NCI-H2196 (cell line): ENCODE measurements at regions not wholly inside any gene's neighbourhood (a gene's known extent, or its start where the extent isn't known, plus 50 kb on each side); places are given as distances from the start of the nearest gene placed in this dataset.

Source experiments
- DNase-seq: peaks from one replicate; lab custom pipeline; 2025; ENCODE audit not compliant: unreplicated experiment; lab: John Stamatoyannopoulos, UW

DNA sequence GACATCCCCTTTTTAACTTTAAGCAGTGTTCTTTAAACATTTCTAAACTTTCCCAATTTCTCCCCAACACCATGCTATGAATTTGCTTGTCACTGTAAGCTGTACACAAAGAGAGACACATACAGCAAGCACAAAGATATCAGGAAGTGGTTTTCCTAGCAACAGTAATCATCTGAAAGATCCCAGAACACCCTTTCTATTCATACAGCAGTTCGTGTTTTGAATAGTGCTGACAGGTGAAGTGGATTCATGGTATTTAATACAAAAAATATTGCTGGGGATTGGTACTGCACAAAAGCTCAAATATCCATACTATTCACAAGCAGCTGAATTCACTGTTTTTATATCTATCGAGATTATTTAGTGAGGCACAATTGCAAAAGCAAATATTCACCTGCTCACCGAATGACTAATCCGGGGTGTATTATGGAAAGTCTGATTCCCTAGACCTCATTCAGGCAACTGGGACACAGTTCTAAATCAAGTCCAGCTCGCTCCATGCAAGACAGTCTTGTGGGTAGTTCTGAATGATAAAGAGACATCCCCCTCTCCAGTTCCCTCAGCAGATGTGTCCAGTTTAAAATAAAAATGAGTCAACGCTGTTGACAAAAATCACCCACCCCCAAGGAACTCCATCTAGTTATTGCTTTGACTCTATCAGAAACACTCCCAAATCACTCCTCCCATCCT lies 107.1 kb upstream of the TSHZ2 start:
- no peak for DNase-seq

DNA sequence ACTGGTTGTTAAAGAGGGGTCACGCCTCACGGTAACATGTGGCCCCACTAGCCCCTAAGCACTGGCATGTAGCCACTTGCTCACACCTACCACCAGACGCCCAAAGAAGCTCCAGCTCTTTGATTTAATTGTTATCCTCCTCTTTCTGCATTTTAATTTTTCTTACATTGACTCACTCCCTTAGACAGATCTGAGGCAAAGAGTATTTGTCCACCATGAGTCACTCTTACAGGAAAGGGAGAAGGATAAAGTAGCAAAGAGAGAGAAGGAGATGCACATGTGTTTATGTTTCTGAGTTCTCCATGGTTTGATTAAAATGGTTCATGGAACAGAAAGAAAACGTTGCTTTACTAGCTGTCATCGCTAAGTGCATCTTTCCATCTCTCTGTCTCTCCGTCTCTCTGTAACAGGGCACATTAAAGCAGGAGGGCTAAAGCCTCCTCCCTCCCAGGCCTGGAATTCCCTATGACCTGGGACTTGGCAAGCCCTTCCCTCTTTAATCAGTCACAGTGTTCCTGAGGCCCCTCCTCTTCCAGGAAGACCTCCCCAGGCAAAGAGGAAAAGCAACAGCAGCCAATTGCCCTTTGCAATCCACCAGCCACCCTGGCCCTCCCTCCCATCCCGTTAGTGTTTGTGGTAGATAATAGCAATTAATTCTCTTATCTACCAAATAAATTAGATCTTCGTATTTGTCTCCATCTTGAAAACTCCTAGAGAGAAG lies 112.8 kb upstream of the TSHZ2 start:
- no peak for DNase-seq

- peak; percentile 12 for DNase-seq
Measured at GRCh38 chr20:52852714-52853113, 119.4 kb upstream of the TSHZ2 start.

DNA sequence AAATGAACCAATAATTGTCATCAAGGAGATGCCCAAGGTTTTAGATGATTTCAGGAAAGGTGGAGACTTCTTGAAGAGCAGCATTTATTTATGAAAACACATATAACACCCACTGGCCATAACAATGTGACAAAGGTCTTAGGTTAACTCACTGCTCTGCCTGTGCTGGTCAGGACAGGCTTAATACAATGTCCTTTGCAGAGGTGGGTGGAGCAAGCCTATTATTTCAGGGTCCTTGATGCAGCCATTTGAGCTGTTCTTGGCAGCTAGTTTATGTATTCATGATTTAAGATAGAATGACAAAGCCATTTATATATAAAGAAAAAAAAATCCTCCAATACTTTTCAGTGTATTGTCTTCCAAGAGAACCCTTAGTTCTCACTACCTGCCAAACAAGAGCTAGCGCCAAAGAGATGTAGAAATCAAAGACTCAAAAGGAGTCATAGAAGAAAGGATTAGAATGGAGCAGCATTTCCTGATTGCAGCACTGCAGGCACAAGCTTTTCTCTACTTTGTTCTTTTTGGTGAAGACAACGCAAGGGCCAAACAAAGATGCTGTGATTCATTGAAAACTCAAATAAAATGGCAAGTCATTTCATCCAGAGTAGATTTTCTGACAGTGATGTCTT lies 124.3 kb upstream of the TSHZ2 start:
- DNase-seq: peak; percentile 19

DNA sequence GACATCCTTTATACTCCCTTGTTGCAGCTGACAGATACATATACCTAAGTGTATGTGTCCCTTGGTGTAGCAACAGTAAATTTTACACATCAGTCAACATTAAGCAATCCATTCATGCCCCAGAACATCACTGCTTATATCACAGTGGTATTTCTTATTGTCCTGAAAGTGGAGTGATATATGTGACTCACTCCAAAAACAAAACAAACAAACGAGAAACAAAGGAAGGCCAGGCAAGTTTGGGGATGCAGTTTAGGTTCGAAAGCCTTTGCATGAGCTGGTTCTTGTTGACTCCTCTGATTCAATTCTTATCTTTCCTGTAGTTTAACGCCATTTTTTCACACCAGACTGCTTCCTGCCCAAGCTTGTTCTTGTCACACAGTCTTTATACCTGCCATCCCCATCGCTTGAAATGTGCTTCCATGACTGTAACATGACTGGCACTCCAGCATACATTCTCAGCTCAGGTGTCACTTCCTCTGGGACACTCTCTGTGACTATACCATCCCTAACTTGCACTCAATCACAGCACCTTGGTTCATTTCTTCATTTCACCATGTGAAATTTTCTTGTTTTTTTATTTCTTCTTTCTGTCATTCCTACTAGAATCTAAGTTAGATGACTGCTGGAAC lies 125.0 kb upstream of the TSHZ2 start:
- DNase-seq: no peak

DNA sequence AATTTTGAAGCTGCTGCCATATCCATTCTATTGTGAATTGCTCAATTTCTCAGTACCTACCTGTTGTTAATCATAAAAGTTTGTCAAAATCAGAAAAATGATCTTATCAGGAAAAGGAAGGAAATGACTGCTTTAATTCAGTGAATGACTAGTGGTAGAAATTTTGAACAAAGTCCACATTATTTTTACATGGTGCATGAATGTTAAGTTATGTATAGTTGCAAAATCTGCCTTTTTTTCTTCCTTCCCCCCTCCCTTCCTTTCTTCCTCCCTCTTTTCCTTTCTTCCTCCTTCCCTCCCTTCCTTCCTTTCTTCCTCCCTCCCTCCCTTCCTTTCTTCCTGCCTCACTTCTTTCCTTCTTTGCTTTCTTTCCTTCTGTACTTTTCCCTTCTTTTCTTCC lies 127.1 kb upstream of the TSHZ2 start:
- DNase-seq: no peak

DNA sequence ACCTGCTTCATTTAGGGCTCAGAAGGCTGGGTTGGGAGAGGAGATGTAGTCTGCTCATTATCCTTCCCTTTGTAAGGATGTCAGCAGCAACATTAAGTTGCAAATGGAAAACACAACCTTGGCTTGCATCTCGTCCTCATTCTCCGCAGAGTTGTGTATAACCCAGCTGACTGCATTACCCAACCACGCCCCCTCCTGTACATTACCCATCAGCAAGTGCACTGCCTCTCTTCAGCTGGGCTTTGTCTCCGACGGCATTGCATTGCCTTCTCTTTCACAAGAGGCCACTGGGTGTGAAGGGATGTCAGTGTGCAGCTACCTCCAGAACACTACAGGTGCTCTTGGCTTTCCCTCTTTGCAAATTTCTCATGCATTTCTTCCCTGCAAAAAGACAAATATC lies 128.7 kb upstream of the TSHZ2 start:
- no peak for DNase-seq

DNA sequence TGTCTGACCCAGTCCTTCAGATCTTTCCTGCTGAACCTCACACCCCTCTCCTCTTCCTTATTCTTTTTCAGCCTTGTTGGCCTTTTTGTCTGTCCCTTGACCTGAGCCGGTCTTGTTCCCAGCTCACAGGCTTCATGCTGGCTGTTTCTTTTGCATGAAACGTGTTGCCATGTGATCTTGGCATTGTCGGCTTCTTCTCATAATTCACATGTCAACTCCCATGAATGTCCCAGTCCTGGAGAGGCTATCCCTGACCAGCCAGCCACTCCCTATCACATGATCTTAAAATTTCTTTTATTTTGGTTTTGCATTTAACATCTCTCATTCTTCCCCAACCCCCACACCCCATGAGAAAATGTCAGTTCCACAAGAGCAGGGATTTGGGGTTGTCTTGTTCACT lies 131.2 kb upstream of the TSHZ2 start:
- DNase-seq: no peak

DNA sequence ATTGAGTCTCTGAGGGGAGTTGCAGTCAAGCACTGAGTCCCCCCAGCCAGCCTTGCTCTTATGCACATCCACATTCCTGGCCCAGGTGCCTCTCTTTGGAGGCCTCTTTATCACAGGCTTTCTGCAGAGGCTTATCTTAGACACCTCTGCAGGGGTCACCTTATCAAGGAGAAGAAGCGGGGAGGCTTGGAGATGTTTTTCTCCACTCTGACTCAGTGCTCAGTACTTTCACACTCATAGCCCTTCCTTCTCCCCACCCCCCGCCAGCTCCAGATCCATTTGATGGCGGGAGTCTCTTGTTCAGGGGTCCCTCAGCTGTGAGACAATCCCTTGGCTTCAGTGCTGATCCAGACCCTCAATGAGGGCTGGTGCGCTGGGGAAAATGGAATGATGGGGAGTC lies 132.1 kb upstream of the TSHZ2 start:
- DNase-seq: no peak

DNA sequence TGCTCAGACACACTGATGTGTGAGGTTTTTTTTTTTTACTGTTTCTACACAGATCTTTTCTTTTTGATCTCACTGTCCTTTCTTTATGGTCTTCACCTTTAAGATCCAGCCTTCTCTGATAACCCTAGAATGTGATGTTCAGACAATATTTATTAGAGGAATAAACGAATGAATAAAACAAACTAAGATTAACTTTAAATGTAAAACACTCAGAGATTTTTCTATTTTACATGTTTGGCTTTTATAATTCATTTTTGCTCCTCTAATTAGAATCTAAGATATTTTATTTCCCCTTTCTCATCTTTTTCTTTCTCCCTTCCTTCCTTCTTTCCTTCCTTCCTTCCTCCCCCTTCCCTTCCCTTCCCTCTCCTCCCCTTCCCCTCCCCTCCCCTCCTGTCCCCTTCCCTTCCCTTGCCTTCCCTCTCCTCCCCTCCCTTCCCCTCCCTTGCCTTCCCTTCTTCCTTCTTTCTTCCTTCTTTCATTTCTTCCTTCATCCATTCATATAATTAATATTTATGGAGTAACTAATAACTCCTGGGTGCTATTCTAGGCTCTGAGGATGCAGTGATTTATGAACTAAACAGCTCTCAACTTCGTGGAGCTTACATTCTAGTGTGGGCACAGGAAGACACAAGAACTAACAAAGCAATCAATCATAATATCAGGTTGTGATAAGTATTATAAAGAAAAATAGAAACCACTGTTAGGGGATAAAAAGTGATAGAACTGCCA lies 133.5 kb upstream of the TSHZ2 start:
- no peak for DNase-seq

DNA sequence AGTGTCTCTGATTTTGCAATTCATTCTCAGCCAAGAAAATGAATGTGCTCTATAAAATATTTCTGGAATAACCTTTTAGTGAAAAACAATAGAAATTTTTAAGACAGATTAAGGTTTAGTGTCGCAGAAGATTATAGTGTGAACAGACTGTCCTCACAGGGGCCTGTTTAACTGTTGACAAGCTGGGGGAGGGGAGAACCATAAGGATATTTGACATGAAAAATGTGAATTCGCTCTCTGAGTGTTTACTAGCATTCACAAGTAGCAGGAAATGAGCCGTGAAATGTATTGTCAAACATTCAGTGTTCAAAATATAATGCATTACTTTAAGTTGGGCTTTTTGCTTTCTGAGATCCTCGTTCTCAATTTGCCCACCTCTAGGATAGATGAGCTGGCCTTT lies 134.8 kb upstream of the TSHZ2 start:
- DNase-seq: no peak

DNA sequence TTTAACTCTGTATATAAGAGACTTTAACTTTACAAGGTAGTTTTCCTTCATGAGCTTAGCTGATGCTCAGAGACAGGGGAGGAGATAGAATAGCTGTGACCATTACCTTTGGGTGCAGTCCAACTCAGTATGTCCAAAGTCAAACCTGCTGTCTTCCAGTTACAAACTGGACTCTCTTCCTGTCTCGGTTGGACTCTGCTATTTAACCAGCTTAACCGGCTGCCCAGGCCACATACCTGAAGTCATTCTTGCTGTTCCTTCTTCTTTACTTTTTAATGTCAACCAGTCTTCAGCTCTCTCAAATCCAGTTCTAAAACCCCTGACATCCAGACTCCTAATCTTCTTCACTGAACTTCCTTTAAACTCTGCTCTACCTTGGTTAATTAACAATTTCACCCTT lies 138.3 kb upstream of the TSHZ2 start:
- DNase-seq: no peak

- no peak for DNase-seq
Measured at GRCh38 chr20:52832151-52832774, 139.9 kb upstream of the TSHZ2 start.

DNA sequence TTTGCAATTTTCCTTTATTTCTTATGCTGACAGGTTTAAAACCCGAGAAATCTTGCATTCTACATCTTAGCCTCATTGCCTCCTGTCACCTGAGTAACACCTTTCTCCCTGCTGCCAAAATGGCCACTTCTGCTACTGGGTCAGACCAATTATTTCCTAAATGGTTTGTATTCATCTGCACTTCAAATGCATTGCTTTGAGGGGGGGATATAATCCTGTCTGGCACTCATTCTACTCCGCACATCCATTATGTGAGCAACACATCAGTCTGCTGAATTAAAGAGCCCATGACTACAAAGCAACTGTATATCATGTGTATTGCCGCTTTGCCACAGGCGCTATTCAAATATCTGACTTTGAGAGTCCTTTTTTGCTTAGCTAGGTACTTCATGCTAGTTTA lies 141.6 kb upstream of the TSHZ2 start:
- DNase-seq: no peak

- no peak for DNase-seq
Measured at GRCh38 chr20:52829111-52829510, 143.0 kb upstream of the TSHZ2 start.

GRCh38 chr20:52828199-52828598 lies 144.0 kb upstream of the TSHZ2 start:
- DNase-seq: no peak

DNA sequence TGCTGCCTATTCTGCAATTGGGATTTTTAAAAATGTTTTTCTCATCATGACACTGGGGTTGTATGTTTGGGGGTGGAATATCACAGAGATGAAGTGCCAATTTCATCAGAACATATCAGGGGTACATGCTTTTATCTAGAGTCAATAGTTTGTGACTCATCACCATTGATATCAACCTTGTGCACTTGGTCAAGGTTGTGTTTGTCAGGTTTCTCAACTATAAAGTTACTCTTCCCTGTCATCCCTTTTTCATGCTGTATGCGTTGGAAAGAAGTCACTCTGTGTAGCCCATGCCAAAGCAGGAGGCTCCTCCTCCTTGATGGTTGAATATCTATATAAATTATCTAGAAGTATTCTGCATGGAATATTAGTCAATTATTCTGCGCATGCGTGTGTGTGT lies 145.4 kb upstream of the TSHZ2 start:
- DNase-seq: no peak

DNA sequence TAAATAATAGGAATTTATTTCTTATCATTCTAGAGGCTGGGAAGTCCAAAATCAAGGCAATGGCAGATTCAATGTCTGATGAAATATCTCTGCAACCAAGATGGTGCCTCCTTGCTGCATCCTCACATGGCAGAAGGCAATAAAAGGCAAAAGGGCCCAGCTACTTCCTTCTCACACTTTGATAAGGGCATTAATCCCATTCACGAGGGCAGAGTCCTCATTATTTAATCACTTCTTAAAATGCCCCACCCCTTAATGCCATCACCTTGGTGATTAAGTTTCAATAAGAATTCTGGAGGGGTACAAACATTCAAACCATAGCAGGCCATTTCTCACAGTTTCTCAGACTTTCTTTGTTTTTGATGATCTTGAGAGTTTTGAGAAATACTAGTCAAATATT lies 145.8 kb upstream of the TSHZ2 start:
- DNase-seq: no peak

DNA sequence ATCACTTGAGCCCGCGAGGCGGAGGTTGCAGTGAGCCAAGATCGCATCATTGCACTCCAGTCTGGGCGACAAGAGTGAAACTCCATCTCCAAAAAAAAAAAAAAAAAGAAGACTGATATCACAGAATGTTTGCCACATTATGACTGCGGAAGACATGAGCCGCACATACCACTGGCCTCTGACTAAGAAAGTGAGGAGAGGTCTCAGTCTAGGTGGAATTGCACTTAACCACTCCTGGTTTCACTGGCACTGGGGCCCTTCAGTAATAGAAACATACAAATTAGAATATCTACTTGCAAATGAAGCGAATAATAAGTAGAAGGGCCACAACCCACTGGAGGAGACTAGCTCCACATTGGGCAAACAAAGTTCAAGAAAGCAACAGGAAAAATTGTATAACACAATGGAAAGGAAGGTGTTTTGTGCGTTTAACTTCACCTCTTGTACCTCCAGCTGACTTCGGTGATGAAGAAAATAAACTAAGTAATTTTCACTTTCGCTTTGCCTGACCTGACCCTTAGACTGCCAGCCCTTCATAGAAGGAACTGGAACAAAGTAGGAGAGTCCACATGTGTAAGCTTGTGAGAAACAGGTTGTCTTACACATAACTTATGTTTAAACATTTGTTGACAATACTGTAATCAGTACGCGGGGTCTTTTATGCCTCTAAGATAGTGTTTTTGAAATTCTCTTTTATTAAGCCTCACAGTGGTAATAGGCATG lies 147.5 kb upstream of the TSHZ2 start:
- DNase-seq: no peak

GRCh38 chr20:52823303-52823702 lies 148.9 kb upstream of the TSHZ2 start:
- DNase-seq: no peak
